ENCODE measurements at regions not wholly inside any gene's neighbourhood (a gene's known extent, or its start where the extent isn't known, plus 50 kb on each side); places are given as distances from the start of the nearest gene placed in this dataset.

DNA sequence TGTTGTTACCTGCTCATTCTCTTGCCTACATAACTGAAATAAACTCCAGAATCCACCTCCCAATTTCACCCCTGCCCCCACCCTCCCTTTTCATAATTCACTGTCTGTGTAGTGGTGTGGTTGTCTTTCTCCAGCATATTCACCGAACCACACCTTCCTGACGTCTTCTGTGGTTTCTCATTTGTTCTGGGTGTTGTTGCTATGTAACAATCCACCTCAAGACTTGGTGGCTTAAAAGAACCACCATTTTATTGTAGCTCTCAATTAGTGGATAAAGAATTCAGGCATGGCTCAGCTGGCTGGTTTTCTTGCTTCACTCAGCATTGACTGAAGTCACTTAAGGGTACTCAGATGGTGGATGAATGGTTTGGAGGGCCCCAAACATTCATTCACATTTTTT lies 229.8 kb downstream of the MAF start:
- TF ChIP-seq POLR2A (IDR thresholded peaks at IDR 0.05), result no peak
- TF ChIP-seq, protein P1, sequence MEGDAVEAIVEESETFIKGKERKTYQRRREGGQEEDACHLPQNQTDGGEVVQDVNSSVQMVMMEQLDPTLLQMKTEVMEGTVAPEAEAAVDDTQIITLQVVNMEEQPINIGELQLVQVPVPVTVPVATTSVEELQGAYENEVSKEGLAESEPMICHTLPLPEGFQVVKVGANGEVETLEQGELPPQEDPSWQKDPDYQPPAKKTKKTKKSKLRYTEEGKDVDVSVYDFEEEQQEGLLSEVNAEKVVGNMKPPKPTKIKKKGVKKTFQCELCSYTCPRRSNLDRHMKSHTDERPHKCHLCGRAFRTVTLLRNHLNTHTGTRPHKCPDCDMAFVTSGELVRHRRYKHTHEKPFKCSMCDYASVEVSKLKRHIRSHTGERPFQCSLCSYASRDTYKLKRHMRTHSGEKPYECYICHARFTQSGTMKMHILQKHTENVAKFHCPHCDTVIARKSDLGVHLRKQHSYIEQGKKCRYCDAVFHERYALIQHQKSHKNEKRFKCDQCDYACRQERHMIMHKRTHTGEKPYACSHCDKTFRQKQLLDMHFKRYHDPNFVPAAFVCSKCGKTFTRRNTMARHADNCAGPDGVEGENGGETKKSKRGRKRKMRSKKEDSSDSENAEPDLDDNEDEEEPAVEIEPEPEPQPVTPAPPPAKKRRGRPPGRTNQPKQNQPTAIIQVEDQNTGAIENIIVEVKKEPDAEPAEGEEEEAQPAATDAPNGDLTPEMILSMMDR (IDR thresholded peaks at IDR 0.05), result no peak
